Lower leg skin (tissue), 4 donors: ENCODE measurements at regions not wholly inside any gene's neighbourhood (a gene's known extent, or its start where the extent isn't known, plus 50 kb on each side); places are given as distances from the start of the nearest gene placed in this dataset.

Source experiments
- DNase-seq, 2 donors: peaks; one replicate each; pipeline ENCODE4 v3.0.0-alpha.2; 2019; ENCODE audit warnings: low spot score in 2 of 2
- H3K4me3 ChIP-seq: fragments of 200-600 bp; sonication (generic); 2 replicates; pipeline ENCODE4 v1.5.1; 2017; ENCODE audit warnings: mild to moderate bottlenecking, low read depth; ENCODE audit not compliant: poor library complexity, severe bottlenecking
- CTCF ChIP-seq, 3 donors: fragments of 450-650 bp; IDR thresholded peaks; one replicate each; pipeline ENCODE4 v1.5.1; 2016; ENCODE audit warnings: antibody characterized with exemption in 3 of 3, mild to moderate bottlenecking in 3 of 3, moderate library complexity in 2 of 3
- POLR2A ChIP-seq, 2 donors: fragments of 450-650 bp; IDR thresholded peaks; one replicate each; pipeline ENCODE4 v1.6.1; 2016 to 2017; ENCODE audit warnings: antibody characterized with exemption in 2 of 2, mild to moderate bottlenecking in 1 of 2, moderate library complexity in 1 of 2
- WGBS, 2 donors: methylation state at CpG; one replicate each; pipeline ENCODE4 v1.1.5; 2018; 5-methylcytosine and 5-hydroxymethylcytosine counted together
- intact Hi-C: fragments of 100-400 bp; cut with DNase I; formaldehyde crosslinking; loops from one replicate; pipeline ENCODE4 v1.15.0; 2023; ENCODE audit warnings: low total_unique reads

GRCh38 chr5:174599992-174600391, 124.4 kb upstream of the MSX2 start:
- no peak overlapping the region for H3K4me3 ChIP-seq
- peak in 1 of 2 donors; percentile 57 for DNase-seq
- WGBS, 2 donors, result 12 to 15% methylated on average over 6 of the region's 6 CpGs
- intact Hi-C loops, result no loop called here
- TF ChIP-seq POLR2A (IDR thresholded peaks at IDR 0.05), result no peak
- TF ChIP-seq CTCF (IDR thresholded peaks at IDR 0.05), result no peak

GRCh38 chr5:174601946-174602345, 122.4 kb upstream of the MSX2 start:
- no peak overlapping the region for H3K4me3 ChIP-seq
- 94 to 96% methylated on average over 1 of the region's 1 CpG for WGBS, 2 donors
- TF ChIP-seq CTCF (IDR thresholded peaks at IDR 0.05) (no peak), POLR2A (IDR thresholded peaks at IDR 0.05) (no peak)
- DNase-seq, result no peak
- intact Hi-C loops, result no loop called here

- WGBS, 2 donors, result 75 to 87% methylated on average over 3 of the region's 3 CpGs
- TF ChIP-seq CTCF (IDR thresholded peaks at IDR 0.05) (no peak), POLR2A (IDR thresholded peaks at IDR 0.05) (no peak)
- DNase-seq, result no peak
- intact Hi-C loops, result no loop called here
- no peak overlapping the region for H3K4me3 ChIP-seq
These were observed 118.2 kb upstream of the MSX2 start for GRCh38 chr5:174606153-174606552.

GRCh38 chr5:174606646-174607045, 117.7 kb upstream of the MSX2 start:
- intact Hi-C loops, result no loop called here
- DNase-seq, result no peak
- WGBS, 2 donors, result 64 to 68% methylated on average over 4 of the region's 4 CpGs

GRCh38 chr5:174607205-174607604, 117.2 kb upstream of the MSX2 start:
- WGBS, 2 donors, result 93 to 94% methylated on average over 5 of the region's 5 CpGs
- no peak for TF ChIP-seq POLR2A (IDR thresholded peaks at IDR 0.05)
- no peak for TF ChIP-seq CTCF (IDR thresholded peaks at IDR 0.05)
- H3K4me3 ChIP-seq, result no peak overlapping the region
- intact Hi-C loops, result no loop called here
- DNase-seq, result no peak

More at GRCh38 chr5:174606646-174607045, 117.7 kb upstream of the MSX2 start:
- TF ChIP-seq CTCF (IDR thresholded peaks at IDR 0.05), result no peak
- no peak for TF ChIP-seq POLR2A (IDR thresholded peaks at IDR 0.05)
- no peak overlapping the region for H3K4me3 ChIP-seq

GRCh38 chr5:174607916-174608315, 116.5 kb upstream of the MSX2 start:
- DNase-seq, result no peak
- WGBS, 2 donors, result 54 to 56% methylated on average over 9 of the region's 9 CpGs
- H3K4me3 ChIP-seq, result no peak overlapping the region
- intact Hi-C loops, result no loop called here
- TF ChIP-seq CTCF (IDR thresholded peaks at IDR 0.05), result no peak
- no peak for TF ChIP-seq POLR2A (IDR thresholded peaks at IDR 0.05)
